LNCAP (cell line): ENCODE measurements at regions not wholly inside any gene's neighbourhood (a gene's known extent, or its start where the extent isn't known, plus 50 kb on each side); places are given as distances from the start of the nearest gene placed in this dataset.

Experiments
- TF ChIP-seq, protein P1 (sequence below): fragments of 450-650 bp; IDR thresholded peaks from 2 replicates; pipeline ENCODE4 v1.5.1; 2017; ENCODE audit warnings: mild to moderate bottlenecking

GRCh38 chr19:33954686-33955085 is 158.0 kb downstream of the KCTD15 start:
- TF ChIP-seq, protein P1, sequence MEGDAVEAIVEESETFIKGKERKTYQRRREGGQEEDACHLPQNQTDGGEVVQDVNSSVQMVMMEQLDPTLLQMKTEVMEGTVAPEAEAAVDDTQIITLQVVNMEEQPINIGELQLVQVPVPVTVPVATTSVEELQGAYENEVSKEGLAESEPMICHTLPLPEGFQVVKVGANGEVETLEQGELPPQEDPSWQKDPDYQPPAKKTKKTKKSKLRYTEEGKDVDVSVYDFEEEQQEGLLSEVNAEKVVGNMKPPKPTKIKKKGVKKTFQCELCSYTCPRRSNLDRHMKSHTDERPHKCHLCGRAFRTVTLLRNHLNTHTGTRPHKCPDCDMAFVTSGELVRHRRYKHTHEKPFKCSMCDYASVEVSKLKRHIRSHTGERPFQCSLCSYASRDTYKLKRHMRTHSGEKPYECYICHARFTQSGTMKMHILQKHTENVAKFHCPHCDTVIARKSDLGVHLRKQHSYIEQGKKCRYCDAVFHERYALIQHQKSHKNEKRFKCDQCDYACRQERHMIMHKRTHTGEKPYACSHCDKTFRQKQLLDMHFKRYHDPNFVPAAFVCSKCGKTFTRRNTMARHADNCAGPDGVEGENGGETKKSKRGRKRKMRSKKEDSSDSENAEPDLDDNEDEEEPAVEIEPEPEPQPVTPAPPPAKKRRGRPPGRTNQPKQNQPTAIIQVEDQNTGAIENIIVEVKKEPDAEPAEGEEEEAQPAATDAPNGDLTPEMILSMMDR, result no peak

DNA sequence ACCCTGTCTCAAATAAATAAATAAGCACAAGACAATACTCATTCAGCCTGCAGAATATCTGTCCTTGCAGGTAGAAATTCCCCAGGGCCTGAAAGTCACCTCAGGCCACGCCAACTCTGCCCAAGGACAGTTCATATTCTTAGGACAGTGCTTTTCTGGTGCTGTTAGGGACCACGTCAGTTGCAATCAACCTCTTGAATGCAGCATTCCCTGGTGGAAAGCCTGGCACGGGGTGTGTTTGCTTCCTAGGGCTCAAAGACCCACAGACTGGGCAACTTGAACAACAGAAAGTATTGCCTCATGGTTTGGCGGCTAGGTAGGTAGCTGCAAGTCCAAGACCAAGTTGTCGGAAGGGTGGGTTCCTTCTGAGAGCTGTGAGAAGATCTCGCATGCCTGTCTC is 160.3 kb downstream of the KCTD15 start:
- TF ChIP-seq, protein P1, result no peak

DNA sequence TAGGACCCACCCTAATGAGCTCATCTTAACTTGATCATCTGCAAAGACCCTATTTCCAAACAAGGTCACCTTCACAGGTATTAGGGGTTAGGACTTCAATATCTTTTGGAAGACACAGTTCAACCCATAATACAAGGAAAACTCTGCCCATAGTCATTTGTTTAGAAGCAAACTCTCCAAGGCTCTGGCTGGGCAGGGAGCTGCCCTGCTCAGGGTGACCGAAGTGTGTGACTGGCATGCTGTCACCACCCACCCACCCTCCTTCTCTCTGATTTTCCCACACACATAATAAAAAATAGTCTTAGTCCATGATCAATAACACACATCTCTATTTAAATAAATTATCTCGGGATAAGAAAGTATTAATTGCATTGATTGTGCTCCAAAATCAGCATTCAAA is 161.1 kb downstream of the KCTD15 start:
- TF ChIP-seq, protein P1, result no peak

- TF ChIP-seq, protein P1, result no peak
These were observed 163.9 kb downstream of the KCTD15 start for GRCh38 chr19:33960566-33960965.

GRCh38 chr19:33962161-33962560 is 165.5 kb downstream of the KCTD15 start:
- TF ChIP-seq, protein P1, result no peak

GRCh38 chr19:33963514-33963913 is 166.8 kb downstream of the KCTD15 start:
- TF ChIP-seq, protein P1, result no peak

DNA sequence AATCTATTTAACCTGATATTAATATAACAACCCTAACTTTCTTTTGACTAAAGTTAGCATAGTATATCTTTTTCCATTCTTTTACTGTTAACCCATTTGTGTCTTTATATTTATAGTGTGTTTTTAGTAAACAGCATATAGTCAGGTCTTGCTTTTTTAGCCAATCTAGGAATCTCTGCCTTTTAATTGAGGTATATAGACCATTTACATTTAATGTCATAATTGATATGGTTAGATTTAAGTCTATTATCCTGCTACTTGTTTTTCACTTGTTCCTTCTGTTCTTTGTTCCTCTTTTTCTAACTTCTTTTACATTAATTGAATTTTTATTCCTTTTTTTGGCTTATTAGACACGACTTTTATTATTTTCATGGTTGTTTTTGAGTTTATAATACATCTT is 174.4 kb downstream of the KCTD15 start:
- TF ChIP-seq, protein P1, result no peak
